NCI-H2196 (cell line): ENCODE measurements at regions not wholly inside any gene's neighbourhood (a gene's known extent, or its start where the extent isn't known, plus 50 kb on each side); places are given as distances from the start of the nearest gene placed in this dataset.

Source experiments
- DNase-seq: peaks from one replicate; lab custom pipeline; 2025; ENCODE audit not compliant: unreplicated experiment; lab: John Stamatoyannopoulos, UW

DNA sequence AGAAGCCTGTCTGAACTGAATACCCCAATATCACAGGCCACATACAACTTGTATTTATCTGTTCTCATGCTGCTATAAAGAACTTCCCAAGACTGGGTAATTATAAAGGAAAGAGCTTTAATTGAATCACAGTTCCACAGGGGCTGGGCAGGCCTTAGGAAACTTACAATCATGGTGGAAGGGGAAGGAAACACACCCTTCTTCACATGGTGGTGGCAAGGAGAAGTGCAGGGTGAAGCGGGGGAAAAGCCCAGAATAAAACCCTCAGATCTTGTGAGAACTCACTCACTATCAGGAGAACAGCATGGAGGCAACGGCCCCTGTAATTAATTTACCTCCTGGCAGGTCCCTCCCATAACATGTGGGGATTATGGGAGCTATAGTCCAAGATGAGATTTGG, 50.3 kb upstream of the FNDC1 start:
- DNase-seq = no peak

GRCh38 chr6:159117563-159117962, 51.6 kb upstream of the FNDC1 start:
- DNase-seq = no peak

DNA sequence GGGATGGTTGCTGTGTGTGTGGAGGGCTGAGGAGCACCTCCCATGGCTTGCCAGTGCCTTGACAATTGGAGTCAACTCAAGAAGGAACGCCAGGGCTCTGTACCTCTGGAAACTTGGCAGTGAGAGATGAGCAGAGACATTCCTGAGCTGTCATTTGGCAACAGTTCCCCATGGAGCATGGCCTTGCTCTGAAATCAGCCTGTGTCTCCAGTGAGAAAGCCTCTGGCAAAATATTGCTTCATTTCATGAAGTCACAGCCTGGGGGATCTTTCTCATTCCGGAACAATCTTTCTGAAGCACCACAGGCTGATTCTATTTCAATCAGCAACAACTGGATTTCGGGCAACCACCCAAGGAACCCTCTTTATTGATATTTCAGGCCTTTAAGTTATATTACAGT, 52.2 kb upstream of the FNDC1 start:
- no peak for DNase-seq

- DNase-seq = no peak
These were observed 52.9 kb upstream of the FNDC1 start for GRCh38 chr6:159116343-159116742.

DNA sequence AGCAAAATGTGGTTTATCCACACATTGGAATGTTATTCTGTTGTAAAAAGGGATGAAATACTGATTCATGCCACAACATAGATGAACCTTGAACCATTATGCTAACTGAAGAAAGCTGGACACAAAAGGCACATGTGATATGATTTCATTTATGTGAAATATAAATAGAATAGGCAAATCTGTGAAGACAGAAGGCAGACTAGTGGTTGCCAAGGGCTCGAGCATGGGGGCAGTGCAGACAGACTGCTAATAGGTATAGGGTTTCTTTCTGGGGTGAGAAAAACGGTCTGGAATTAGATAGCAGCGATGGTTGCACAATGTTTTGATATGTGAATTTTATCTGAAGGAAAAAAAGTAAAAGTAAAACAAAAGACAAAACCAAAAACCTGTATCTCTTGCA, 54.6 kb upstream of the FNDC1 start:
- no peak for DNase-seq

DNA sequence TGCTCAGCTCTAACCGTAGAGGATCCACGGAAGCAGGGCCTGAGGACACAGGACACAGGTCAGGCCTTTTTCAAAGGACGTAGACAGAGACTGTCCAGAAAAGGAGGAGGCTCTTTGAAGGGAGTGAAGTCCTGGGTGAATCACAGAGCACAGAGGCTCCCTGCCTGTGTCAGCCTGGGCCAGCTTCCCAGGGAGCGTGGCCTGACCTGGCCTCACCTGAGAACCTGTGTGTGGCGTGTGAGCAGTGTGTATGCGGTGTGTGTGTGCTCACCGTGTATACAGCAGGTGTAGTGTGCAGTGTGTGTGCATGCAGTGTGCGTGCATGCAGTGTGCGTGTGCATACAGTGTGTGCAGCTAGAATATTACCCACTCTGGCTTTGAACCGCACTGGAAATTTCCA, 56.0 kb upstream of the FNDC1 start:
- DNase-seq = no peak

DNA sequence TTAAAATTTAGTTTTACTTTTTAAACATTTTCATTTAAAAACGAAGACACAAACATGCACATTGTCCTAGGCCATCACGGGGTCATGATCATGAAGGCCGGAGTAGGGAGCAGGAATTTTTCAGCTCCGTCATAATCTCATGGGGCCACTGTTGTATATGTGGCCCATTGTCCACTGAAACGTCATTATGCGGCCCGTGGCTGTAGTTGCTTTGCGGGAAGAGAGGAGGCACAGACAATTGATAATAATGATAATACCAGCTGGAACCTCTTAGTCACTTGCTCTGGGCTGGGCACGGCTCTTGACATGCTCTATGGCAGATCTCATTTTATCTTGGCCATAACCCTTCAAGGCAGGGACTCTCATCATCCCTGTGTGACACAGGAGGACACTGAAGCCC, 56.5 kb upstream of the FNDC1 start:
- DNase-seq = no peak

- no peak for DNase-seq
These were observed 58.5 kb upstream of the FNDC1 start for GRCh38 chr6:159110748-159111147.

- DNase-seq = peak; percentile 1
These were observed 59.2 kb upstream of the FNDC1 start for GRCh38 chr6:159110013-159110412.

- no peak for DNase-seq
These were observed 59.8 kb upstream of the FNDC1 start for GRCh38 chr6:159109391-159109790.

GRCh38 chr6:159108426-159108985, 60.7 kb upstream of the FNDC1 start:
- no peak for DNase-seq

DNA sequence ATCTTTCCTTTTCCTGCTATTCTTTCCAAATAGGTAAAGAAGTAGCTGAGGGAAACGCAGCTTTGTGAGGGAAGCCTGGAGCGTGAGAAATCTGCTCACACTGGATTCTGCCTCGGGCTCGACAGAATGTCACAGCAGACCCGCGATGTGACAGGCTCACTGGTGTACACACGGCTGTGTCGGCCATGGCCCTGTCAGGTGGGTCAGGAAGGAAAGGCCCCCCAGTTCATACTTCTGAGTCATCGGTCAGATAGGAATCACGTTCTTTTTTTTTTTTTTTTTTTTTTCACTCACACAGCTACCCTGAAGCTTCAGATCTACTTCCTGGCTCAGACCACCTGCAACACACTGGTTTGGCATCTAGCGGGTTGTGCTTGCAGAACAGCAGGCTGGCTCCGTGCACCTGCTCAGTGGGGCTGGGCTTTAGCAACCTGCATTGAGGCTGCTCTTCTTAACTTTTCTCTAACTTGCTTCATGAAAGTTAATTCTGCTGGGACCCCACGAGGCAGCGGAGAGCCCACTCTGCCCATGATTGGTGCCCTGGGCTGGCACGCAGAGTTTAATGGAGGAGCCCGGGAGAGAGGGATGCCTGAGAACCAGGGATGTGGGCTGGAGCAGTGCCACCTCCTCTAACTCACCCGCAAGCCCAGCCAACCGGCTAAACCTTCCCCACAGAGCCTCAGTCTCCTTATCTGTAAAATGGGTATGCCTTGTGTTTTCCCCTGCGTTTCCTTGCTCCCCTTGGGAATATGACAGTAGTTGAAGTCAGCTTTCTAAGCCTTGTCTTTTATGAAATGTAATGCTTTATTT, 61.5 kb upstream of the FNDC1 start:
- DNase-seq = peak; percentile 8

GRCh38 chr6:159106627-159107241, 61.9 kb upstream of the TAGAP start:
- DNase-seq = peak; percentile 84

DNA sequence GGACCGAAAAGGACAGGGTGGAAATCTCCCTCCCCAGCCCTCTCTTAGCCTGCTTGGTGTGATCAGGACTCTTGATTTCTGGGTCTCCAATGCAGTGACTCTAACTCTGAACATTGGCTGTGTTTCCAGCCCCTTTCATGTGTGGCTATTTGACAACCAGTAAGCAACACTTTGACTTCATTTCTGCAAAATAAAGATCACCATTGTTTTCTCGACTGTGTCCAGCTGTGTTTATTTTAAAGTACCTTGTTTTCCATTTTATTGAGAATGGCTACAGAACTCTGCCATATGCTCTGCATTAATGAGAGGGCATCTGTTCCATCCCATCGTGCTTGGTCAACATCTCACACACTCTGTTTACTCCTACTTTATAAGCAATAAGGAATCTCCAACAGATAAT, 60.9 kb upstream of the TAGAP start:
- DNase-seq = no peak

DNA sequence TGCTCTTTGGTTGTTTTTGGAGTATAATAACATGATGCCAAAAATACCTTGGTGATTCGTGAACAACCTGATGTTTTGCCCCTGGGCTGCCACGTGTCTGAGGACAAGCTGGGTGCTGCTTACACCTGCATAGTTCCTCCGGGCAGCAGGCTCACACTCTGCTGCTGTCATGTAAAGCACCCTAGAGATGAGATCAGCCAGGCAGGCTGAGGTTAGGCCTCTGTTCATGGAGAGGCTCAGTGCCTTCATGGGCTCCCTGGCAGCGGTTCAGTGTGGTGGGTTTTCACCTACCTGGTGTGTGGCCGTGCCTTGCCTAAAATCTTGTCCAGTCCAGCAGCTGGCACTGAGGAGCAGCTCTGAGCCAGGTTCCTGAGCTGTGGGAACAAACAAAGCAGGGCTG, 60.1 kb upstream of the TAGAP start:
- peak; percentile 6 for DNase-seq

DNA sequence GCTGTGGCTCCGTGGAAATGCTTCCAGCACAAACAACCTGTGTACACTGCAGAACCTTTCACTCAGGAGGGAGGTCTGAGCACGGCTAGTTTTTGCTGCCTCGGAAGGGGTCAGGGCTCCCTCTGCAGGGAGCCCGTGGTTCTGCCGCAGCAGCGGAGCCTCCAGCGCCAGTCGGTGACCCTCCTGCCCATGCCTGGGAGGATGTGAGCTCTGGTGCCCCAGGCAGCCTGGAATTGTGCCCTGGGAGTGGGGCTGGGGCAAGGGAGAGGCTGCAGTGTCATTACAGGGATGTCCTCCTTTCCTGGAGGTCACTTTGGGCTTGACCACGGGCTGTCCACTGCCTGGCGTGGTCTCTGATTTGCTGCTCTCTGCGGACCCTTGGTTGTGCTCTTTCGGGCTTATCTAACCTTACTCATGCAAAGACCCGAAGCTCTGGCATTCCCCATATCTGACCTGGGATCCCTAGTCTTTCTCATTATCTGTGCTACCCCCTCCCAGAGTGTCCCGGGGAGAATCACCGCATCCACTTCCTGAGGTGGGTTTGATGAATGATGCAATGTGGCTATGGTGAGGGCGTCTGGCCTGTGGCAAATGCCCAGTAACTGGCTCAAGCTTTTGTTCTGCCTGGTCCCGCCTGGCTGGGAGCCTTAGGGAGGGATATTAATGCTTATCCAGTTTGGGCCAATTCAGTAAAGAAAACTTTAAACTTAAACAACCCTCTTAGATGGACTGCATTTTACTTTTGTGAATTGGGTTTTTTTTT, 59.6 kb upstream of the TAGAP start:
- DNase-seq = peak; percentile 63

DNA sequence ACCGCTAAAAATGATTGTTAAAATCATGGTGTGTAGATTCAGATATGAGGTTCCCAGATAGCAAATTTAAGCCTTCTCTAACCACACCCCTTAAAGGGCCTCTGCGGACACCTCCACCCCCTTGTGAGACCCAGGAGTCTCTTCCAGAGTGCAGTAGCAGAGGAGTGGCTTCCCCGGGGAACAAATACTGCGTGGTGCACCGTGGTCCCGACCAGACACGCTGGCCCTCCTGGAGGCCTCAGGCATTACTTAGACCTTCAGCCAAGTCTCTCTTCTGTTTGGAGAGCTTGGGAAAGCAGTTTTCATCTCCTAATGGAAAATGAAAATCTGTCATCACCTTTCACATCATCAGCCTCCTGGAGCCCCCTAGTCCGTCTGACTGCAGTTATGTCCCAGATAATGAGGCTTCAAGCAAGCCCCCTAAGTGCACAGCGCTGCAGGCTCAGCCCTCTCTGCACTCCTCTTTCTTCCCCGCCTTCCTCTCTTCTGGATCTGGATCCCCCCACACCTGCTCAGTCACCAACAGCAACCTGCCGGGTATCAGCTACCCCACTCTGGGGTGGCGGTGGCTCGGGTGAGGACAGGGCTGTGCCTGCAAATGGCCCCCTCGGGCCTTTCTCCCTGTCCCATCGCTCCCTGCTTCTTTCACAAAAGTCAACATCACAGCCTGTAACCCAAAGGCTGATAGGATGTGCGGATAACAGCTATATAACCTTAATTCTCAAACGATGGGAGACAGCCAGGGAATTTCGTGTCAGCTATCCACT, 58.8 kb upstream of the TAGAP start:
- no peak for DNase-seq

DNA sequence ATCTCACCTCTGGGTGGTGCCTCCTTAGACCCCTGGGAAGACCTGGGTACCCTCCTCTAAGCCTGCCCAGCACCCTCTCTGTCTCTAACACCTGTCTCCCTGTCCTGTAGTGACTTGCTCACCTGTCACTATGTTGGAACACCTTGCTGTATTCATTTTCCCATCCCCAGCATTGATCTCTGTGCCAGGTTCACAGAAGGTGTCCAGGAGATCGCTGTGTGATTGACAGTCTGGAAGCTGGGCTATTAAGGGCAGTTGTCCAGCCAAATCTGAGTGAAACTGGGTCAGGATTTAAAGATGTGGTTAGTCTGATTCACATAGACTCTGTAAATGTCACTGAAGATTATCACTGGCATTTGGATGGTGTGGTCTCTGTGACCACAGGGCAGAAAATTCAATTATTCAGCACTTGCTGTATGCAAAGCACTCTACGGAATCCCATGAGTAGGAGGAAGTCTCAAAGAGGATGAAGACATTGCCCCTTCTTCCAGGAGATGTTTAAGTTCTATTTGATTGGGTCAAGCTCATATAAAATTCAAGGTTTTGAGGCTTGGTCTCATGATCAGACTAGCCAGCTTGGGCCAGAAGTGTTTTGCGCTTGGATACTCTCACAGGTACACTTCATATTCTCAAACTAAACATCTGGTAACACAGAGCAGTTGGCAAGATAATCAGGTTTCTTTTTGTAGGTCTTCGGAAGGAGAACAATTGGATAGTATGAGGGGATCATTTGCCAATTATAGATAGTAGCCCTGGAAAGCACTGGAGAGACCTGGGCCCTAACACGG, 57.8 kb upstream of the TAGAP start:
- no peak for DNase-seq

DNA sequence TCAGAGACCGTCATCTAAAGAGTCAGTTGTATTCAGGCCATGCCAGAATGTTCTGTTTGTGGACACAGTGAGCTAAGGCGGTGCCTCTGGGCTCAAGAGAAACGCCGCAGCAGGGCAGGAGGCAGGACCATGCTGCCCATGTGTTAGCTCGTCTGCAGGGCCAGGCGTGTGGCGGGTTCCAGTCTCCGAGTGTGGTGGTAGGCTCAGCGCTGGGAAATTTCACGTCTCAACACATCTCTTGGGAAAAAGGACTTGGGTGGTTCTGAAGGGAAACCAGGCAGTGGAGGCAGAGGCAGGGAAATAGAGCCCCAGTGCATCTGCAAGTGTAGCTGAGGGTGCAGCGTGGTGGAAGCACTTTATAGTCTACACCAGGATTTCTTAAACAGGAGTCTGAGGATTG, 56.9 kb upstream of the TAGAP start:
- no peak for DNase-seq
